ENCODE measurements at regions not wholly inside any gene's neighbourhood (a gene's known extent, or its start where the extent isn't known, plus 50 kb on each side); places are given as distances from the start of the nearest gene placed in this dataset.

DNA sequence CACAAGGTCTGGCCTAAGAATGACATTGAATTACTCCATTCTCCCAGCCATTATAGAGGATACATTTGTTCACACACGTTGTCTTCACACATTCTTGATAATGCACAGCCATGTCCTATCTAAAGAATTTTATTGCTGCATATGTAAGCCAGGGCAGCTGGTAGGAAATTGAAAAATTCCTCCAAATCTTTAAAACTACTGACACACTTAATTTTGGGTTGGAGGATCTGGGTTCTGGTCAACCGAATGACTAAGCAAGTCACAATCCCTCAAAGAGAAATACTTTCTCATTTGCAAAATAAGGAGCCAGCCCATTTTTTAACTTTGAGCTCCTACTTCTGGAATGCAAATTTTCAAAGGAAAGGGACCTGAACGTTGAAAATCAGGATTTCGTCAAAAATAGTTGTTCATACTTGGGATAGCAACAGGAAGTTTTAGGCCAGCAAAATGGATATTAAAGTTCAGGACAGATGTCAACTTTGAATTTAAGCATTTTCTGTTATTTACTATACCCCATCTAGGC is 638.3 kb downstream of the NTRK3 start:
- DNase-seq (ENCODE audit: low read depth), result no peak
- no peak overlapping the region for H3K4me3 ChIP-seq (ENCODE audit: low read depth, low read length)
- TF ChIP-seq, protein P1, sequence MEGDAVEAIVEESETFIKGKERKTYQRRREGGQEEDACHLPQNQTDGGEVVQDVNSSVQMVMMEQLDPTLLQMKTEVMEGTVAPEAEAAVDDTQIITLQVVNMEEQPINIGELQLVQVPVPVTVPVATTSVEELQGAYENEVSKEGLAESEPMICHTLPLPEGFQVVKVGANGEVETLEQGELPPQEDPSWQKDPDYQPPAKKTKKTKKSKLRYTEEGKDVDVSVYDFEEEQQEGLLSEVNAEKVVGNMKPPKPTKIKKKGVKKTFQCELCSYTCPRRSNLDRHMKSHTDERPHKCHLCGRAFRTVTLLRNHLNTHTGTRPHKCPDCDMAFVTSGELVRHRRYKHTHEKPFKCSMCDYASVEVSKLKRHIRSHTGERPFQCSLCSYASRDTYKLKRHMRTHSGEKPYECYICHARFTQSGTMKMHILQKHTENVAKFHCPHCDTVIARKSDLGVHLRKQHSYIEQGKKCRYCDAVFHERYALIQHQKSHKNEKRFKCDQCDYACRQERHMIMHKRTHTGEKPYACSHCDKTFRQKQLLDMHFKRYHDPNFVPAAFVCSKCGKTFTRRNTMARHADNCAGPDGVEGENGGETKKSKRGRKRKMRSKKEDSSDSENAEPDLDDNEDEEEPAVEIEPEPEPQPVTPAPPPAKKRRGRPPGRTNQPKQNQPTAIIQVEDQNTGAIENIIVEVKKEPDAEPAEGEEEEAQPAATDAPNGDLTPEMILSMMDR (conservative IDR thresholded peaks at IDR 0.05; ENCODE audit: low read depth, low read length), result no peak

DNA sequence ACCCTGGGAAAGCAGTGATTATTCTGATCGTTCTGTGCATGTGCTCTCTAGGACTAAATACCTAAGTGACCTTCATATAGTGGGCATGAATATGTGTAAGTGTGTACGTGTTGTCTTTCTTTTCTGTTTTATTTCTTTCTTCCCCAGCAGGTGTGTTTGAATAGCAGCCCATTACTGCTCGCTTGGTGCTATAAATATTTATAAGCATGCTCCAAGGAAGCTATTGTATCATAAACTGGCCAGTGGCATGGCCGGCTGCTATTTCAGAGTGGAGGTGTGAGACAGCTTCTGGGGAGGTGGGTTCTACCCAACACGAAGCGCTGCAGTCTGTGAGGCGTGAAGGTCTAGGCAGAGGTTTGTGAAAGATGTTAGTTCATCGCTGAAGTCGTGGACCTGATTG is 641.8 kb downstream of the NTRK3 start:
- TF ChIP-seq, protein P1 (conservative IDR thresholded peaks at IDR 0.05; ENCODE audit: low read depth, low read length), result no peak
- no peak overlapping the region for H3K4me3 ChIP-seq (ENCODE audit: low read depth, low read length)
- DNase-seq (ENCODE audit: low read depth), result no peak

DNA sequence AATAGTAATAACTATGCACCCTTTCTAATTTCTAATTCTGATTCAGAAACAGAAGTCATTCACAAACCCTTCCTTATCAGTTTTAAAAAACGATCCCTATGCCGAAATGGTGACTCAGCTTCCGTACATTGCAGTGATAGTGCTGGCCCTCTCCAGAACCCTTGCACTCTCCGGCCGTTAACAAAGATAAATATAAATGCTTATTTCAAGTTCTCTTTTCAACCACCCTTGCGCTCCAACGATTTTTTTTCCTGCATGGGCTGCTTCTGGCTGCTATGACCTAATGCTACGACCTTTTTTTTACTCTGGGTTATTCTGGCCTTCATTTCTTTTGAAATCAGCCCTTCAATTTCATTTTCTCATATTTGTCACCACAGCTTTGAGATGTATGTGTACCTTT is 646.2 kb downstream of the NTRK3 start:
- H3K4me3 ChIP-seq (ENCODE audit: low read depth, low read length), result no peak overlapping the region
- TF ChIP-seq, protein P1 (conservative IDR thresholded peaks at IDR 0.05; ENCODE audit: low read depth, low read length), result no peak
- DNase-seq (ENCODE audit: low read depth), result no peak

DNA sequence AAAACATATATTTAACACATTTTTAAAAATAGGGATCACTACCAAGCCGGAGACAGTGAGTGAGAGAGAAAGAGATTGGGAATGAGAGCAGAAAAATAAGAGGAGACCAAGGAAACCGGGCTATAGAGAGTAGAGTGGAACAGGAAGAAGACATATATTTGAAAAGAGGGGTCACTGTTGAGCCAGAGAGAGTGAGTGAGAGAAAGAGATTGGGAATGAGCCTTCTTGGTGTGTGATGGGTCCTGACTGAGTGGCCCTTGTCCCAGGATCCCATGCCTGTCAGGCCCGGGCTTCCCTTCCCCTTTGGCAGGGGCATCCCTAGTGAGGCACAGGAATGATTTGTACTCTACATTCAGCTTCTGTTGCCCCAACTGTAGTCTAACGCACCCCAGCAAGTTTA is 646.6 kb downstream of the NTRK3 start:
- H3K4me3 ChIP-seq (ENCODE audit: low read depth, low read length), result no peak overlapping the region
- no peak for DNase-seq (ENCODE audit: low read depth)
- TF ChIP-seq, protein P1 (conservative IDR thresholded peaks at IDR 0.05; ENCODE audit: low read depth, low read length), result no peak

DNA sequence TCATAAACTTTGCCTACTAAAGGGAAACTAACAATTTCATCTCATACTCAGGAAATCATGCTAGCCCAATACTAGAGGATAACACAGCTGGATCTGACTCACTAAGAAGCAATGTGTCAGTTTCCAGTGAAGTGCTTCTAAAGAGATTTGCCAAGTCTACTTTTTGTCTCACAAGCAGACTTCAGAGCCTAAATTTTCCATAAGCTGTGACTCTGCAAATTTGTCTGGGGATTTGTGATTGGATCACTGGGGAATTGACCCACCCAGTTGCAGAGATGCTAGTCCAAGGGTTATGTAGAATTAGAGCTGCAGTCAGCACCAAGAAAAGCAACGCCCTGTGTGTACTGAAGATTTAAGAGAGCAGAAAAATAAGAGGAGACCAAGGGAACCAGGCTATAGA is 647.1 kb downstream of the NTRK3 start:
- TF ChIP-seq, protein P1 (conservative IDR thresholded peaks at IDR 0.05; ENCODE audit: low read depth, low read length), result no peak
- no peak overlapping the region for H3K4me3 ChIP-seq (ENCODE audit: low read depth, low read length)
- no peak for DNase-seq (ENCODE audit: low read depth)

DNA sequence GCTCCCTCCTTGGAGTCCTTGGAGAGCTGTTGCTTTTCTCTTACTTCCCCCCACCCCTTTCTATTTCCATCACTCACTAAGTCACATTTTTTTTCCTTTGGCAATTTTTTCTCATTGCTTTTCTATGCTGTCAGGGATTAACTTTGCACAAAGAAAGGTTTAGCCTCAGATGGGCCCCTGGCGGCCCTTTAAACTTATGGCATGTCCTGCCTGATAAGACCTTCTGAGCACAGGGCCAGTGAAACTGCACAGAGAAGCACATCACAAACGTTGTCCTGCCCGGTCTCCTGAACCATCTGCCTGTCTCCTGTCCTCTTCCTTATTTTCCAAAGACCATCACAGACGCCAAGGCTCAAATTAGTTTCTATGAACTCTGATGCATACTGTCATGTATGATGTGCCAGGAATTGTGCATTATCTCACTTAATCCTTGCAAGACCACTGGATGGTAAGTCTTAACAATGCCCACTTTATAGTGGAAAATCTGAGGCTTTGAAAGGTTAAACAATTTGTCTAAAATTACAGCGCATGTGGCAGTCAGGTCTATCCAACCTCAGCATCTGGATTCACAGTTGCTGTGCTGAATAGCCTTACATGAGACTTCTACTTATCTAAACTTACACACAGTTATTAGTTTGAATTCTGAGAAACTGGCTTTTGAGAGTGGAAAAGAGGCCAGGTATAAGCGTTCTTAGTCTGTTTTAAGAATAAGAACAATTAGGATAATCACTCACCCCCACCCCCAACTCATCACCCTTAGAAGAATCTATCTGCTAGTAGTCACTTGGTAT is 648.1 kb downstream of the NTRK3 start:
- no peak overlapping the region for H3K4me3 ChIP-seq (ENCODE audit: low read depth, low read length)
- no peak for DNase-seq (ENCODE audit: low read depth)
- TF ChIP-seq, protein P1 (conservative IDR thresholded peaks at IDR 0.05; ENCODE audit: low read depth, low read length), result no peak

DNA sequence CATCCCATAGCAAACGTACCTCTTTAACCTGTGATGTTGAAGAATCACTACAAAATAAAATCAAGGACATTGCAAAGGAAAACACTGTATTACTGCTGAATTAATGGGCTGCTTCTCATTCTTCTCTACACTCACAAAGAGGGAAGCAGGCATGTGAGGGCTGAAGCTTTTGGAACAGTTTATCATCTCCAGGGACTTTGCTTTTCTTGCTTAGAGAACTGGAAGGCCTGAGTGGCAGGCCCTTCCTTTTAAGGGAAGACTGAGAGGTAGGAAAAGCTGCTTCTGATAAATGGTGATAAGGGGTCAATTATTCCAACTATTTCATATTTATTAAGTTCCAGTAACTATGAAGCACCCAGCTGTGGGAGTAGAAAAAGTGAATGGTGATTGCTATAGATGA is 649.6 kb downstream of the NTRK3 start:
- H3K4me3 ChIP-seq (ENCODE audit: low read depth, low read length), result no peak overlapping the region
- TF ChIP-seq, protein P1 (conservative IDR thresholded peaks at IDR 0.05; ENCODE audit: low read depth, low read length), result no peak
- no peak for DNase-seq (ENCODE audit: low read depth)
